ENCODE measurements at regions not wholly inside any gene's neighbourhood (a gene's known extent, or its start where the extent isn't known, plus 50 kb on each side); places are given as distances from the start of the nearest gene placed in this dataset.

DNA sequence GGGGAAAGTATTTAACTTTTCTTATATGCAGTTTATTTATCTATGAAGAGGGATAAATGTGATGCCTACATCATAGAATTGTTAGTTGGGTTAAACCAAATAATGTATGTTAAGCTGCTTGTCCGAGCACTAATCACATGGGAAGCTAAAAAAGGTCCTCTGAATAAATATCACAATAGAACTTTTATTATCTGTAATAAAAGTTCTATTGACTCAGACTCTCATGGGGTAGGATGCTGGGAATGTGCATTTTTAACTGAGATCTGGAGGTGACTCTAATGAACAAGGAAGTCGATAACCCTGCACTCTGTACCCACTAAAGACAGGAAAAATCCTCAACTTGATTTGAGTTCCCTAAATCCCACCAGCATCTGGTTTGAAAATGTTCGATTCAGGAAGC, 205.9 kb upstream of the IL12B start:
- DNase-seq, result no peak

DNA sequence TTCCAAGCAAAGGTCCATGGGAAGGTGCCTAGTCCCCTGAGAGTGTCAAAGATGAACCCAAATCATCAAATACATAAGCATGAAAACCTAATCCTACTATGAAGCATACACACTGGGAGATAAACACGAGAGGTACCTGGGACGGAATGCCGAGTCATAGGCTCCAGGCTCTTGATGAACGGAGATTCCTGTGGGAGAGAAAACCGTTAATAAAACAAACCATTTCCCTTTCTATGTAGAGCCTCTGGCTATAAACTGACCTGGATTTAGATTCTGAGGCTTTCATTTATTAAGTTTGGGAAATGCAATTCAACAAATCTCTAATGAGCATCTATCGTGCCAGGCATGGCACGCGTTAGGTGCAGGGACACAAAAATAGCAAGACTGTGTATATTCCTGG, 206.4 kb upstream of the IL12B start:
- no peak for DNase-seq

DNA sequence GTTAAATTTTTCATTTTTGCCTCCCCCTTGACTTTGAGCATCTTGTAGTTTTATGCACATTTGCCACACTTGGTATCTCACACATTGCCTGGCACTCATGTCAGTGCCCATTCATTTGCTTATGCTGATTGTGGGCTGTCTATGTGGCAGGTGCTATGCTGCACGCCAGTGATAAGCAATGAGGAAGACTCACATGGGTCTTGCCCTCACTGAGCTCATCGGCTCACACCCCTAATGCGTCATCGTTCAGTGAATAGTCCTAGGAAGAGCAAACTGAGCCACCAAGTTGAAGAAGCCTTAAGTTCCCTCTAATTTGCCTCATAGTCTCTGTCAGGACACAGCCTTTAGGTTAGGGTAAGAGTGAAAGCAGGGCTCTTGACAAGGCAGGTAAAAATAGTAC, 209.4 kb upstream of the IL12B start:
- no peak for DNase-seq

DNA sequence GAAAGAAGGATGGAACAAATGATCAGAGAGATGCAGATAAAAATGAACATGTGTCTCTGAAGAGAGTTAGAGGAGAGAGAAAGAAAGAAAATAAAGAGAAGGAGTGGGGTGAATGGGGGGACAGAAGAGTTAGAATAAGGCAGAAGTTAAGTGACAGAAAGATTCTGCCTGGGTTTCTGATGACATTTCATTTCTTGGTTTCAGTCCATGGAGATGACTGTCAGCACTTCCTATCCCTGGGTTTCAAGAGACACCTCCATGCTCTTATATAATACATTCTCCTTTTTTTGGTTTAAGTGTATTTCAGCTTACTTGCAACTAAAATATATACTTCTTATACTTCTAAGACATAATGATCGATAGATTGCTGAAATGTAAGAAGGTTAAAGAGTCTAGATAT, 213.0 kb upstream of the IL12B start:
- no peak for DNase-seq

DNA sequence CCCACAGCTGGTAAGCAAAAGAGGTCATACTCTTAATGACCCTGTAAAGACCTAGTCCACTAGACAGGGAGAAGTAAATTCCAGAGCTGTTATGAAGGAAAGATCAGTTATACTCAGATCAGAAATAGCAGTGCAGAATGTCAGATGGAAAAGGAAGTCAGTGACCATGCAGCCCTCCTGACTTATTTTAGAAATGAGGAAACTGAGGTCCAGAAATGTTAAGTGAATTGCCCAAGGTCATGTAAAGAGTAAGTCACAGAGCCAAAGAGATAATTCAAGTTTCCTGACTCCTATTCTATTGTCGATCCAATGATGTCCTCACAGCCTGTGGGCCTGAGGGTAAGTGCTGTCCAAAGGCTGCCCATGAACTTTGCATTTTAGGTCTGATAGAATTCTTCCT, 214.9 kb upstream of the IL12B start:
- DNase-seq, result no peak

DNA sequence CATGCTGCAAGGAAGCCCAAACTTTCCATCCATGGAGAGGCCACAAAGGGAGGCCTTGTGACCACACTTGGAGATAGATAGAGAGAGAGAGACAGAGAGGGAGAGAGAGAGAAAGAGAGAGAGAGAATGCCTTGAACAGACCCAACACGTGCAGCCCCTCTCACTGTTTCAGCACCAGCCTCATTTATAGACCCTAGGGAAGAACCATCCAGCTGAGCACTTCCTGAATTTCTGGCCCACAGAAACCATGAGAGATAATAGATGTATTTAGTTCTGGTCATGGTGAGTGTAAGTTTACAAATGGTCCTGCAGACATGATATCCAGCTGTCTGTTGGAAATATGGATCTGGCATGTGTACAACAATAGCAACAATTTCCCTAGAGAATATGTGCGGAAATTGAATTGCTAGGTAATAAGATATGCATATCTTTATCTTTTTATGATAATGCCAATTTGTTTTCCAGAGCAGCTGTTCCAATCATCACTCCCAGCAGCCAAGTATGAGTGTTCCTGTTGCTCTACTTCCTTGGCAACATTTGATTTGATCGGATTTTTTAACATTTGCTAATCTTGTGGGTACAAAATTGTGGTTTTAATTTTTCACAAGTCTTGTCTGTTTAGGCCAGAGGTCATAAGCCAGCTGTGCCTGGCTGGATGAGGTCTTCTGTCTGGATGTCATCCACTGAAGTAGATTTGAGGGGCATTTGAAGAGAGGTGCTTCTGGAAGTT, 217.3 kb upstream of the IL12B start:
- DNase-seq, result no peak

DNA sequence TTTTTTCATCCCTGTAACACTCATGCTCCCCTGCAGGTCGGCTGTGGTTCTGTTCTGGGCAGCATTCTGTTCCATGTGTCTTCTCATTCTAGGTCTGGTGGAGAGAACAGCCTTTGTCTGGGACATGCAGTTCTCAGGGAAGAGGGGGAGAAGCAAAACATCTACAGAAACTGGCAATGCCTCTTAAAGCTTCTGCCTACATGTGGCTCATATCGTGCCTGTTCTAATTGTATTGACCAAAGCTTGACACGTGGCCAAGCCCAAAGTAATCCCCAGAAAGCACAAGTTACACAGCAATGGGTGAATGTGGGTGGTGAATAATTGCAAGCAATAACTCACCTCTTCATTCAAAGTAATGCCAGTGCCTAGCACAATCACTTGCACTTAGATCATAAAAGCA, 218.2 kb upstream of the IL12B start:
- DNase-seq, result no peak

DNA sequence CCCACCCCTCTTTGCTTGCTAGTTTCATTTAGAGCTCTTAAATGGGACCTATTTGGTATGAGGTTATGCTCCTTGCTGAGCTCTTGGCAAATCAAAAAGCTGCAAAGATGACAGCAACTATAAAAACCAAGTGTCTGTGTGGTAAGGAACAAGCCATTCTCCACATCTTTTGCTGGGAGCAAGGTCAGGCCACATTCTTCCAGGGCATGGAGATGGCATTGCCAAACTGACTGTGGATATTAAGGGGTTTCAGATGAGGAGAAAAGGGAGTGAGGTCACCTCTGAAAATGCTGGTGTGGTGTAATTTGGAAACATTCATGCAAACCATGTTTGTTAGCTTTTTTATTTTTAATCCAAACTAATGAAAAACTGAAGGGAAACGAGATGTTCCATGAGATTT, 218.8 kb upstream of the IL12B start:
- DNase-seq, result no peak

DNA sequence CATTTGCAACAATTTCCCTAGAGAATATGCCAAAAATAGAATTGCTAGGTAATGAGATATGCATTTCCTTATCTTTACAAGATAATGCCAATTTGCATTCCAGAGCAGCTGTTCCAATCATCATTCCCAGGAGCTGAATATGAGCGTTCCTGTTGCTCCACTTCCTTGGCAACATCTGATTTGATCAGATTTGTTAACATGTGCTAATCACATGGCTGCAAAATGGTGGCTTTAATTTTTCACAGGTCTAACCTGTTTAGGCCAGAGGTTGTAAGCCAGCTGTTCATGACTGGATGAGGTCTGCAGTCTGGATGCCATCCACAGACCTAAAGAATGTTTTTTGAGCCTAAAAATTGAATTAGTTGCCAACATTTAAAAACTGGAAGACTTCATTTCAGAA, 220.7 kb upstream of the IL12B start:
- no peak for DNase-seq

DNA sequence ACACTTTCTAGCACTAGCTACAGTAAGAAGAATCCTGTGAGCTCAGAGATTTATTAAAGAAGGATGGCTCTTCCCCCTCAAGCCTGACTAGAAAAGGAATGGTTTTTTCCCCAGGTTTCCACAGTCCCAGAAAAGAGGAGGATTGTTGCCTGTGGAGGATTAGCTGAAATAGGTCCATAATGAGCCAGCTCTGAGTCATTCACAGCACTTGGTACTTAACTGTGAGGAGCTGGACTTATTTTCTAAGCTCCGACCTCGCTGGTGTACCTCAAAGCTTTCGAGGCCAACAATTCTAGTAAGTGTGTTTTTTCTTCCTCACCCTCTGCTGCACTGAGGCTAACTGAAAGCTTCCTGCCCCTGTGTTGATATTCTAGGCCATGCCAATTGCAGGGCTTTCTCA, 222.5 kb upstream of the IL12B start:
- peak in 1 of 3 donors; percentile 10 for DNase-seq

DNA sequence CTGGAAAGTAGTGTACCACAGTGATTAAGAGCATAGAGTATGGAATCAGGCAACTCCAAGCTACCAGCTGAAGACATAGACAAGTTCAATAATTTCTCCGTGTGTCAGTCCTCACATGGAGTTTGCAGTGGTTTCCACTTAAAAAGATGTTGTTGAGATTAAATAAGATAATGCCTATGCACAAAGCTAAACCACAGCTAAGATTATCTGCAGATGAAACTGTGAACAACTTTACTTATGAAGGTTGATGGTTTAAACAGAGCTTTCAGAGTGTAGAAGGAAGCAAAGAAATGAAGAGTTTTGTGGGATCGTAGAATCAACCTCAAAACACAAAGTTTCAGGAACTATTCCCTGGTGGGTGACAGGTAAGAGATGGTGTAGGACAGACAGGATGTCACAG, 223.5 kb upstream of the IL12B start:
- no peak for DNase-seq

DNA sequence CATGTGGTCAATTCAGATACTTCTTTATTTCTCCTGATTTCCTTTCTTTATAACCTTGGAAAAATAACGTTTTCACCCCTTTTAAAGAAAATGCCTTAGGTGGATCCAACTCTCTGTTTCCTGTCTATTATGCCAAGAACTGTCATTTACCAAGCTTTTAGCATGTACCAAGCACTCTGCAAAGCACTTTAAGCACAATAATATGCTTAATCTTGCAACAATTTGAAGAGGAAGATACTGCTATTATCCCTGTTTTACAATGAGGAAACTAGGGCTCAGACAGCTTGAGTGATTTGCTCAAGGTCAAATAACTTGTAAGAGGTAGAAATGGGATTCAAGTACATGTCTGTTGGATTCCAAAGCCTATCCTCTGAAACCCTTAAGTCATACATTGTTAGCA, 224.8 kb upstream of the IL12B start:
- no peak for DNase-seq

DNA sequence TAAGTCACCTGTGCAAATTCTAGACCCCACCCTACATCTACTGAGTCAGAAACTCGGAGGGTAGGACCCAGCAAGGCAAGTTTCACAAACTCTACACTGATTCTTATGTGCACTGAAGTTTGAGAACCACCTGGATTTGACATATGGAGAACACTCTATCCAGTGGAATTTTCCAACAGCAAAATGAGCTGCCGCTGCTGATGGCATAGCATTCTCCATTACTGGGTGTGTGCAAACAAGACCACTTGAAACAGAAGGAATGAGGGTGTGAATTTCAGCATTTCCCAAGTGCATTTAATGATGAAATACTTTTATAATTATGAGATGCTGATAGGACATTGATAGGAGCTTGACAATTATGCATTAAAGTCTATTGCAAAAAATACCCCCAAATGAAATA, 229.1 kb upstream of the IL12B start:
- no peak for DNase-seq

DNA sequence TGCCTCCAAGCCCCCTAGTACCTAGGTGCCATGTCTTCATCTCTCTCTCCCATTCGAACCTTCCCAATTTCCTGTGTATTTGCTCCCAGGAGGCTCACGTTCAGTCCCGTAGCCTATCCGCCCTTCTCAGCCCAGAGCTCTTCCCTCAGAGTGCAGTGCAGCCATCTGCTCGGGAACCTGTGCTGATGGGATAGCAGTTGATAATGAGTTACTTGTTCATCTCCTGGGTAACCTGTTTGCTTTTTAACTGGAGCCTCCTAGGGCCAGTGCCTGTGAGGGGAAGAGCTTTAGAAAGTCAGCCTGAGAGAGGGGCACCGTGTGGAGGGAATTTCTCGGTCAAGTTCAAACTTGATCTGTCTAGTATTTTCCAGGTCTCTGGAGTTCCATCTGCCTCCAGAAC, 229.8 kb upstream of the IL12B start:
- DNase-seq, result no peak

DNA sequence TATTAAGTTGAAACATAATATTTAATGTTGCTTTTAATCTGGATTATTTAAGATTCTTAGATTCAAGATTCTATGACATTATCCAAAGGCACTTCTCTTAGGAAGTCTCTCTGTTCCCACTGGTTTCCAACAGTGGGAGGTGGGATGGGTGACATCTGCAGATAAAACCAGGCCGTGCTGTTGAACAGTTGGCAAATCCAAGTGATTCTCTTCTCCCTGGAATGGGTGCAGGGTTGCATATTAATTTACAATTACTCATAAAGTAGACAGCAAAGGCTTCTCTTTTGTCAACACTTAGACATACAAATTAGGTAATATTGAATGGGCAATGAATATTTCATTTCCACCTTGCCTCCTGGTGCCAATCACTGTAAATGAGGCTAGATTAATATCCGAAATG, 233.7 kb upstream of the IL12B start:
- DNase-seq, result no peak

DNA sequence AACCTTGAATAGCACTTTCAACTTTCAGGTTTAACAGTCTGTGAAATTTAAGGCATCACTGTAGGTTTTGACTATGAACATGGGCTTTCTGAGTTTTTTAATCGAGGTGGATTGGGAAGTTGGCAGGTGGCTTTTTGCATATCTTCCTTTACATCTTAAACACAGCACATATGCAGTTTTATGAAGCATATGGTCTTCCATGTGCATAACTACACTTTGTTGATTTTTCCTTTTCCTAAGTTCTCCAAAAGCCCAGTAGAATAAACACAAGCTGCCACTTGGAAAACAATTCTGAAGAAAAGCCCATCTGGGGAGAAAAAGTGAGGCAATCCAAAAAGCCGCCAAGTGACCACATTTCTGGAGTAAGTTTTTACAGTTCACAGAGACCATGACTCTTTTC, 236.5 kb upstream of the IL12B start:
- DNase-seq, result no peak

DNA sequence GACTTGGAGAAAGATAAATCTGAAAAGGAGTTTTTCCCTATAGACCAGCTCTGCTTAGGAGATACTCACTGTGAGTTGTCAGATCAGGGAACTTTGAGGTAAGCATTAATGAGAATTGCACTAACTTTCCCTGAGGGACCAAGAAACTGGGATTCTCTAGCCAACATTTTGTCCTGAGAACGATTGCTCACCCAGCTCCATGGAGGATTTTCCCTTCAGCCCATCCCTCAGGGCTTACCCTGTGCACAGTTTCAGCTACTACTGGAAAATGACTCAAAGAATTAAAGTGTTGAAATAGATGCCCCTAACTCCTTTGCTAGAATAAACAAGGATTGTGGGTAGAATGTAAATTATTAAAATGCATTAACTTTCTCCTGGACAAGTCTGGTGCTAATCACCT, 237.2 kb upstream of the IL12B start:
- no peak for DNase-seq

DNA sequence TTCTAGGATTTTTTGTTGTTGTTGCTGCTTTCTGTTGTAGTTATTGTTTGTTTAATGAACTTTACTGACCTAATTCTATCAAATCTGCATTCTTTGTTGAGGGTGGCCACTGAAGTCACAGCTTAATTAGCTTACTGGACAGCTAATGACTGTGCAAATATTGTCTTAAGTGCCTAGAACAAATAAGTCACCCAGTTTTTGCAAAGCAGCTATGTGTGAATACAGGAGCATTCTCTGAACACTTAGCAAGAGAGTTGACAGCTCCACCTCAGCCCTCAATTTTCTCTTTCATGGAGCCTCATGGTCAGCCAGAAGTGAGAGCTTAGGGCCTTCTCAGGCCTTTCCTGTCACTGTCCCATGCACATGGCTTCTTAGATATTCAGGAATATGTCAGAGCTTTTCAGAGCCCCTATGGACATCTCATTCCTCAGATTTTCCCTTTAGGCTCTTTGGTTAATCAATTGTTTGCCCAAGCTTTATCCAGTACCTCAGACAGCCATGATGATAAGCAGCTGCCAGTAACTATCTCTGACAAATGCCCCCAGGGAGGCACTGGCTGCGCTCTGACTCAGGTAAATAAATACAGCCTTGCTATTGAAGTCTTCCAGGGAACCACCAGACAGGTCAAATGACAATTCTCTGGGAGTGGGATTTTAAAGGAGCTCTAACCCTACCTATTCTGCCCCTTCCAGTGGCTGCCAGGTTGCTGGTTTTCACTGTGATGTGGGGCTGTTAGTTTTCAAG, 241.4 kb upstream of the IL12B start:
- no peak for DNase-seq

DNA sequence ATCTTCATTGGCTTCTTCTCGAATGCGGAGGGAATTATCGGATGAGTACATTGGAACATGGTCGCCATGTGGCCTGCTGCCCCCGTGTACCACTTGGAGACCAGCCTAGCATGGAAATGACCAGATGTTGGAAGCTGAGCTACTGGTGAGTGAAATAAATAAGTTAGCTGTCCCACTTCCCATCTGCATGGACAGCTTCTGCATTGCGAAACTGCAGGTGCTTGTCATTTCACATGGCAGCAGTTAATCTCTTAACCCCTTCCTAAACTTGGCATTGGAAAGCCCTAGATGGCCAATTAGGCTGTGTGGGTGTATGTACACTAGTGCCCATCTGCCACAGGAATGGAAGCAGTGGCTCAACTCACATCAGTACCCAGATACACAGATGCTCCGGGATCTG, 246.6 kb upstream of the IL12B start:
- DNase-seq, result no peak

DNA sequence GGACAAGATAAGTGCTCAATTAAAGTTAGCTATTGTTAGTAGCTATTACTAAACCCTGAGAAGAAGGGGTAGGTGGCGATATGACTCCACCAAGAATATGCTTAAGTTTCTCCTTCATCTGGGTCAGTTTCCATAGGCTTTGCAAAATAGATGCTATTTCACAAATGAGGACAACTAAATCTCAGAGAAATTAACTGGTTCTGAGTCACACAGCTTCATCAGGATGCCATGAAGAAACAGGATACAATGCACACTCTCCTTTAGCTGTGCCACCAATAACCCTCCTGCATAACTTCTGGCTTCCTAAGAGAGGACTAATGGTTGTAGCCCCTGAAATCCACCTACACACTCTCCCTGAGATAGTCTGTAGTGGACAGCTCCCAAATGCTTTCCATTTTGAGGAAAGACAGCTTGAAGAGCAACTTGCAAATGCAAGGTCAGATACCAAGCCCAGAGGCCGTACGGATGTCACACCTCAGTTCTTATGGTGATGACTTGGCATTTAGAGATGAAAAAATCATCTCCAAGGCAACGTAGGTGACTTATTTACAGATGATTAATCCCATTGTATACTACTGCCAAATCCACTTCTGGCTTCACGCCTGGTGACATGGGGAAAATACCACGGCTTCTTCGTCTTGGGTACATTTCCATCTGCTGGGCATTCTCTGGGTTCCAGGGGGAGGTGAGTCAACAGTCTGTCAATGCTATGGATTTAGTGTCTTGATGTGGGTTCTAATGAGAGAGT, 251.4 kb upstream of the IL12B start:
- peak in 1 of 3 donors; percentile 73 for DNase-seq

DNA sequence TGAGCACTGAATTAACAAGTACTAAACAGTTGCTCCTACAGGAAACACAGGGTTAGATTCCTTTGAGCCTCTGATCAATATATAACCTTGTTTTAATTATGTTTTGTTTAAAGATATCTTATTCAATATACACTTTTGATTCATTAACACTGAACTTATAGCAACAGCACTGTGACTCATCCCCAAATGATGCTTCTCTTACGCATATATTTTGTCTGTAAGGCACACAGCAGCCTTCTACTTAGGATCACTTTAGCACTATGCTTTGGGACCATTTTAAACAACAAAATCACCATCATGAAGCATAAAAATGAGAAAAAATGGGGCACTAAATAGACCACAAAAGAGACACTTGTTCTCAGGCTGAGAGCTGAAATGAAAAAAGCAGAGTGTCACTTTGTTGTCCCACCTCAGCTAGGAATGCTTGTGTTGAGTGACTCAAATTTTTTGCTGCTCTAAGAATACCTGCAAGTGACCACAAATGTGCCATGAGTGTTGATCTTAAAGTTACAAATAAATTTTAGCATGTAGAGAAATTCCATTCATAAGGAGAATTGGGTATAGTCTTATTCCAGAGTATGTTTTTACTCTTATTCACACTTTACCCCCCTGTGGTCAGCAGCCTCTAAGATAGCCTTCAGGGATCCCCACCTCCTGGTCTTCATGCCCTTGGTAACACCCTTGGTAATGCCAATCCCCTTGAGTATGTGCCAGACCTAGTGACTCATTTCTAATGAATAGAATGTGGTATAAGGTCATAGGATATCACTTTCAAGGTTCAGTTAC, 252.7 kb upstream of the IL12B start:
- DNase-seq, result peak in 1 of 3 donors; percentile 15

DNA sequence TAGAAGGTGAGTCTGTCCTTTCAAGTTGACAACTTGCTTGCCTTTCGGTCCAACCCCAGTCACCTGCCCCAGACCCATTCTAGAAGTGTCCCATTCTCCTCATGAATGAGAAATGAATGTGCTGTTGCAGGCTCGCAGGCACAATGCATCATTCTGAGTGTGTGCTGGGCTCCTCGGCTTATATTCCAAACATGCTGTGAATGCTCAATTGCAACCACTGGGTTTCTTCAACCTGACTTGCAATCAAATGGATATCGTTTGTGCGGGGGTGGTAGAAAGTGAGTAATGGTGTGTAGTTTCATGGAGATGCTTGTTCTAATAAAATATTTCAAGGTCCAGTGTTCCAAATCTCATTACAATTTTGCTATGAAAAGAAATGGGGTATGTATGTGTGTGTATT, 256.6 kb upstream of the IL12B start:
- no peak for DNase-seq

All from muscle of back (tissue), 3 donors.